ENCODE measurements at regions not wholly inside any gene's neighbourhood (a gene's known extent, or its start where the extent isn't known, plus 50 kb on each side); places are given as distances from the start of the nearest gene placed in this dataset.

DNA sequence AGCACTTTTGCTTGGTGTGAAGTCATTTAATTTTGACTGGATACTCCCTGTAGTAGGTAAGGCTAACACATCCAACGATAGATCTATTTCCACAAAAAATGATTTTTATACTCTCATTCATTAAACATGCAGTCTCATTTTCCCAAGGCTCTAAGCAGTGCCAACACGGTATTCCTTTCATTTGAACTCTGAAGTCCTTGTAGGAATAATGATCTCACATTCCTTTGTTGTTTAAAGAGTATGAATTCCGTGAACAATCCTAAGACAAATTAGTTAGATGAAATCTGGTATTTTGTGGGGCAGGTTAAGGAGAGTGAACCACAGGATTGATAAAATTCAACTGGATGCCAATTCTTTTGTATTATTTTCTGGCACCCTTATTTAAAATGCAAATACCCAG is 66.6 kb downstream of the LACC1 start:
- Histone ChIP-seq H3K4me3 (ENCODE audit: low read depth, low read length) (no peak overlapping the region), H3K9me3 (ENCODE audit: control insufficient read depth, insufficient read depth, low read depth, low read length) (no peaks in the 10 kb centered on the region), H3K27ac (ENCODE audit: extremely low read depth, low read depth, low read length) (no peak overlapping the region), H3K36me3 (ENCODE audit: control insufficient read depth in 2 of 2, insufficient read depth in 1 of 2, low read length in 2 of 2) (no peaks in the 10 kb centered on the region), H3K4me1 (ENCODE audit: control insufficient read depth, insufficient read depth, low read length) (no peaks in the 10 kb centered on the region)
- TF ChIP-seq ZNF629 (tag by site-specific recombination; IDR thresholded peaks at IDR 0.05) = no peak
- no peak for TF ChIP-seq ZEB2 (tag by site-specific recombination; IDR thresholded peaks at IDR 0.05)
- TF ChIP-seq ZNF16 (tag by site-specific recombination; IDR thresholded peaks at IDR 0.05; ENCODE audit: low read depth) = no peak
- TF ChIP-seq ZNF37A (tag by site-specific recombination; IDR thresholded peaks at IDR 0.05) = no peak
- TF ChIP-seq ZNF174 (tag by site-specific recombination; IDR thresholded peaks at IDR 0.05) = no peak
- TF ChIP-seq ZFP41 (tag by site-specific recombination; IDR thresholded peaks at IDR 0.05; ENCODE audit: borderline replicate concordance) = no peak
- TF ChIP-seq ZNF423 (tag by site-specific recombination; IDR thresholded peaks at IDR 0.05) = no peak
- no peak for TF ChIP-seq GLIS2 (tag by site-specific recombination; IDR thresholded peaks at IDR 0.05)
- no peak for TF ChIP-seq ZNF19 (tag by site-specific recombination; IDR thresholded peaks at IDR 0.05; ENCODE audit: low read depth)
- CTCF ChIA-PET = no interaction called here
- POLR2A ChIA-PET = no interaction called here

DNA sequence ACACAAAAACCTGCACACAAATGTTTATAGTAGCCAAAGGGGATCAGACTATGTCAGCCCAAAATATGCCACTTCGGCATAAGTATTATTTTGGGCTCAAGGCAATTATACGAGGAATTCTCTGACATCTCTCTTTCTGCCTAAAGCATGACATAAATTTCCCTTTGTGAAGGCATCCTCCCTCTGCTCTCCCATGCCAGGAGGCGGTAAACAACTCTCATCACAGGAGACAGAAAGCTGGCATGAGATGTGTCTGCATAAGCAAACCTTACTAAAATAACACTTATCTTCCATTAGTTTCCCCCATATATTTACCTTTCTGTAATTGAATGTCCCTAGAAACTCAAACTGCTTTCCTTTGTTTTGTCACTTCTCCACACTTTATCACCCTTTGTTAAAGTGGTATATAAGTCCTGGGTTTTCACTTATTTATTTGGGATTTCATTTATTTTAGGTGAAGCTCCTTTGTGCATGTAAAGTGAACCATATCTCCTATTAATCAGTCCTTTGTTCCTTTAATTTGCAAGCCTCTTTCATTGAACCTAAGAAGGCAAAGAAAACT is 68.3 kb downstream of the LACC1 start:
- TF ChIP-seq ZNF837 (tag by site-specific recombination; IDR thresholded peaks at IDR 0.05) (no peak), ZNF223 (tag by site-specific recombination; IDR thresholded peaks at IDR 0.05) (no peak), HOXA7 (CRISPR knock-in tag; IDR thresholded peaks at IDR 0.05; ENCODE audit: borderline replicate concordance) (no peak), ZNF211 (tag by site-specific recombination; IDR thresholded peaks at IDR 0.05; ENCODE audit: low read depth) (peak; percentile 92), ZNF707 (tag by site-specific recombination; IDR thresholded peaks at IDR 0.05) (no peak), SETDB1 (IDR thresholded peaks at IDR 0.05; ENCODE audit: insufficient read length, low read length) (peak; percentile 46), ZNF394 (tag by site-specific recombination; IDR thresholded peaks at IDR 0.05; ENCODE audit: borderline replicate concordance) (no peak), PRDM1 (tag by site-specific recombination; IDR thresholded peaks at IDR 0.05) (no peak)
- TF ChIP-seq, protein P1, sequence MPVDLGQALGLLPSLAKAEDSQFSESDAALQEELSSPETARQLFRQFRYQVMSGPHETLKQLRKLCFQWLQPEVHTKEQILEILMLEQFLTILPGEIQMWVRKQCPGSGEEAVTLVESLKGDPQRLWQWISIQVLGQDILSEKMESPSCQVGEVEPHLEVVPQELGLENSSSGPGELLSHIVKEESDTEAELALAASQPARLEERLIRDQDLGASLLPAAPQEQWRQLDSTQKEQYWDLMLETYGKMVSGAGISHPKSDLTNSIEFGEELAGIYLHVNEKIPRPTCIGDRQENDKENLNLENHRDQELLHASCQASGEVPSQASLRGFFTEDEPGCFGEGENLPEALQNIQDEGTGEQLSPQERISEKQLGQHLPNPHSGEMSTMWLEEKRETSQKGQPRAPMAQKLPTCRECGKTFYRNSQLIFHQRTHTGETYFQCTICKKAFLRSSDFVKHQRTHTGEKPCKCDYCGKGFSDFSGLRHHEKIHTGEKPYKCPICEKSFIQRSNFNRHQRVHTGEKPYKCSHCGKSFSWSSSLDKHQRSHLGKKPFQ (tag by site-specific recombination; IDR thresholded peaks at IDR 0.05) = no peak

DNA sequence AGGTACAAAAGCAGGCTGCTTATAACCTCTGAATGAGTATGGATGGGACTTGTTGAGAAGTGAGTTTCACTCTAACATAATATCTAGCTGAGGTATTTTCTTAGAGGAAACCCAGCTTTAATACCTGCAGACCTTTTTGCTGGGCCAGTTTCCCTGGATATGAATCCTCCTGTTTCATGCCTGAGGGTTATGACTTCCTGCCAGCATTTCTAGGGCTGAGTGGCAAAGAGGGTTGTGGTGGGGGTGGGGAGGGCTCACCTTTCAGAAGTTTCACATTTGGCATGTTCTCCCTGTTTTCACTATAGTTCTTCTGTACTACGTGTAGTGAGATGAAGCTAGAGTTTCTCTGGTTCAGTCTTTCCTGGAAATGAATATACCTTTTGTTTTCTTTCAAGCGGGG is 73.7 kb downstream of the LACC1 start:
- ChIA-PET POLR2A (no interaction called here), CTCF (interaction anchor here (0.5 to 0.7 kb wide), 2 partner anchors 39 to 1312 kb away, joined by 7 read pairs; no protein-coding TSS in a partner anchor)
- H3K4me3 ChIP-seq (ENCODE audit: low read depth, low read length) = no peak overlapping the region
- peaks cover 3% of the 10 kb centered on the region; the same call in 1 of the 2 replicates for H3K4me1 ChIP-seq (ENCODE audit: control insufficient read depth, insufficient read depth, low read length)
- no peaks in the 10 kb centered on the region for H3K9me3 ChIP-seq (ENCODE audit: control insufficient read depth, insufficient read depth, low read depth, low read length)
- no peaks in the 10 kb centered on the region for H3K36me3 ChIP-seq (ENCODE audit: control insufficient read depth in 2 of 2, insufficient read depth in 1 of 2, low read length in 2 of 2)
- TF ChIP-seq GLIS1 (tag by site-specific recombination; IDR thresholded peaks at IDR 0.05) (no peak), TRIM28 (IDR thresholded peaks at IDR 0.05; ENCODE audit: borderline replicate concordance, low read length) (no peak), ZNF626 (tag by site-specific recombination; IDR thresholded peaks at IDR 0.05) (no peak), PRDM1 (tag by site-specific recombination; IDR thresholded peaks at IDR 0.05) (0 out of 2 replicates have a peak, but pooled peaks have one; percentile 10)
- H3K27ac ChIP-seq (ENCODE audit: extremely low read depth, low read depth, low read length) = no peak overlapping the region

More for the DNA sequence above, 68.3 kb downstream of the LACC1 start:
- Histone ChIP-seq H3K4me1 (ENCODE audit: control insufficient read depth, insufficient read depth, low read length) (no peaks in the 10 kb centered on the region), H3K27ac (ENCODE audit: extremely low read depth, low read depth, low read length) (no peak overlapping the region), H3K36me3 (ENCODE audit: control insufficient read depth in 2 of 2, insufficient read depth in 1 of 2, low read length in 2 of 2) (no peaks in the 10 kb centered on the region), H3K4me3 (ENCODE audit: low read depth, low read length) (no peak overlapping the region), H3K9me3 (ENCODE audit: control insufficient read depth, insufficient read depth, low read depth, low read length) (no peaks in the 10 kb centered on the region)
- CTCF ChIA-PET = no interaction called here
- POLR2A ChIA-PET = no interaction called here
